PC-3 (cell line): ENCODE measurements at regions not wholly inside any gene's neighbourhood (a gene's known extent, or its start where the extent isn't known, plus 50 kb on each side); places are given as distances from the start of the nearest gene placed in this dataset.

Source experiments
- ATAC-seq: fragments of 200-7000 bp; cut with Tn5 transposase; 2 replicates; pipeline ENCODE4 v1.9.1; 2020; ENCODE audit warnings: mild to moderate bottlenecking, moderate library complexity
- BruUV-seq: library from RNA; stranded (reverse); fragments of 400-500 nt; replicated peaks from 2 replicates; lab custom pipeline; 2021; lab: Mats Ljungman, UMichigan
- CTCF ChIA-PET: fragments of 300-600 bp; sonication (Branson Sonifier 250); formaldehyde crosslinking; loops from one replicate; lab custom pipeline; 2022; ENCODE audit warnings: antibody characterized with exemption; lab: Charles Lee
- POLR2A ChIA-PET: fragments of 300-600 bp; sonication (Branson Sonifier 250); formaldehyde crosslinking; loops from one replicate; lab custom pipeline; 2022; ENCODE audit warnings: antibody characterized with exemption; ENCODE audit not compliant: unreplicated experiment; lab: Charles Lee
- DNase-seq: peaks from one replicate; pipeline ENCODE4 v3.0.0-alpha.2; 2015
- H2AFZ ChIP-seq: fragments of 300-600 bp; sonication (generic); 2 replicates; pipeline ENCODE4 v1.6.0; 2016; ENCODE audit warnings: antibody characterized with exemption, low read length
- H3F3A ChIP-seq: fragments of 300-600 bp; sonication (generic); one replicate; pipeline ENCODE4 v1.6.0; 2017; ENCODE audit warnings: antibody characterized with exemption, low read length, control low read depth, mild to moderate bottlenecking; ENCODE audit not compliant: unreplicated experiment
- H3K27ac ChIP-seq: fragments of 300-600 bp; sonication (generic); 2 replicates; pipeline ENCODE4 v1.5.1; 2016; ENCODE audit warnings: mild to moderate bottlenecking, low read length
- H3K27me3 ChIP-seq: fragments of 300-600 bp; sonication (generic); 2 replicates; pipeline ENCODE4 v1.6.1; 2016; ENCODE audit warnings: low read length, mixed read lengths
- H3K36me3 ChIP-seq: fragments of 300-600 bp; sonication (generic); 2 replicates; pipeline ENCODE4 v1.6.1; 2016; ENCODE audit warnings: low read depth, mixed run types, low read length, mixed read lengths
- H3K4me1 ChIP-seq: fragments of 300-600 bp; sonication (generic); 2 replicates; pipeline ENCODE4 v1.5.1; 2016; ENCODE audit warnings: low read length; ENCODE audit not compliant: insufficient read depth
- H3K4me2 ChIP-seq: fragments of 300-600 bp; sonication (generic); 2 replicates; pipeline ENCODE4 v1.6.0; 2016; ENCODE audit warnings: low read length
- H3K4me3 ChIP-seq: fragments of 300-600 bp; sonication (generic); 2 replicates; pipeline ENCODE4 v1.5.1; 2016; ENCODE audit warnings: mild to moderate bottlenecking, low read length, mixed read lengths
- H3K79me2 ChIP-seq: fragments of 300-600 bp; sonication (generic); 2 replicates; pipeline ENCODE4 v1.6.1; 2017; ENCODE audit warnings: low read length, mixed read lengths
- H3K9ac ChIP-seq: fragments of 300-600 bp; sonication (generic); 2 replicates; pipeline ENCODE4 v1.6.0; 2016; ENCODE audit warnings: mild to moderate bottlenecking, low read length
- H3K9me2 ChIP-seq: fragments of 300-600 bp; sonication (generic); replicated peaks from 2 replicates; pipeline ENCODE4 v1.6.1; 2016; ENCODE audit warnings: mixed run types, low read length, mixed read lengths
- H3K9me3 ChIP-seq: fragments of 300-600 bp; sonication (generic); 2 replicates; pipeline ENCODE4 v1.6.1; 2016; ENCODE audit warnings: low read length, mixed read lengths
- H4K20me1 ChIP-seq: fragments of 300-600 bp; sonication (generic); 2 replicates; pipeline ENCODE4 v1.6.1; 2016; ENCODE audit warnings: low read length, mixed read lengths
- EZH2 ChIP-seq: fragments of 300-600 bp; sonication (generic); IDR thresholded peaks from one replicate; pipeline ENCODE4 v1.6.1; 2017; ENCODE audit warnings: antibody characterized with exemption, mild to moderate bottlenecking, low read length; ENCODE audit not compliant: unreplicated experiment
- EZH2phosphoT487 ChIP-seq: fragments of 300-600 bp; sonication (generic); IDR thresholded peaks from 2 replicates; pipeline ENCODE4 v1.6.1; 2018; ENCODE audit warnings: mild to moderate bottlenecking, antibody characterized with exemption, low read length, borderline replicate concordance
- intact Hi-C: fragments of 100-400 bp; cut with micrococcal nuclease; formaldehyde crosslinking; loops from 2 replicates; pipeline ENCODE4 v1.9.0; 2023
- TF ChIP-seq, protein P1 (sequence below): fragments of 300-600 bp; sonication (generic); conservative IDR thresholded peaks from 2 replicates; pipeline ENCODE4 v1.5.1; 2017; ENCODE audit warnings: antibody characterized with exemption, low read depth, mild to moderate bottlenecking, low read length

DNA sequence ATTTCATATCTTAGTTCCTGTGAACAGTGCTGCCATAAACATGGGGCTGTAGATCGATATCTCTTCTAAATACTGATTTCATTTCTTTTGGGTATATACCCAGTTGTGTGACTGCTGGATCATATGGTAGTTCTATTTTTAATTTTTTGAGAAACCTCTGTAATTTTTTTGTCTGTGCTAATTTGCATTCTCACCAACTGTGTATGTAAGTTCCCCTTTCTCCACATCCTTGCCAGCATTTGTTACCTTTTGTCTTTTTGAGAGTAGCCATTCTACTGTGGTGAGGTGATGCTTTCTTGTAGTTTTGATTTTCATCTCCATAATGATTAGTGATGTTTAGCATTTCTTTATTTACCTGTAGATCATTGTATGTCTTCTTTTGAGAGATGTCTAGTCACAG, 2086.5 kb upstream of the TENM3 start:
- no peaks in the 10 kb centered on the region for H4K20me1 ChIP-seq
- H3K9ac ChIP-seq: no peak overlapping the region
- ATAC-seq (no peak), DNase-seq (no peak)
- H3K4me3 ChIP-seq: no peak overlapping the region
- TF ChIP-seq, protein P1, sequence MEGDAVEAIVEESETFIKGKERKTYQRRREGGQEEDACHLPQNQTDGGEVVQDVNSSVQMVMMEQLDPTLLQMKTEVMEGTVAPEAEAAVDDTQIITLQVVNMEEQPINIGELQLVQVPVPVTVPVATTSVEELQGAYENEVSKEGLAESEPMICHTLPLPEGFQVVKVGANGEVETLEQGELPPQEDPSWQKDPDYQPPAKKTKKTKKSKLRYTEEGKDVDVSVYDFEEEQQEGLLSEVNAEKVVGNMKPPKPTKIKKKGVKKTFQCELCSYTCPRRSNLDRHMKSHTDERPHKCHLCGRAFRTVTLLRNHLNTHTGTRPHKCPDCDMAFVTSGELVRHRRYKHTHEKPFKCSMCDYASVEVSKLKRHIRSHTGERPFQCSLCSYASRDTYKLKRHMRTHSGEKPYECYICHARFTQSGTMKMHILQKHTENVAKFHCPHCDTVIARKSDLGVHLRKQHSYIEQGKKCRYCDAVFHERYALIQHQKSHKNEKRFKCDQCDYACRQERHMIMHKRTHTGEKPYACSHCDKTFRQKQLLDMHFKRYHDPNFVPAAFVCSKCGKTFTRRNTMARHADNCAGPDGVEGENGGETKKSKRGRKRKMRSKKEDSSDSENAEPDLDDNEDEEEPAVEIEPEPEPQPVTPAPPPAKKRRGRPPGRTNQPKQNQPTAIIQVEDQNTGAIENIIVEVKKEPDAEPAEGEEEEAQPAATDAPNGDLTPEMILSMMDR: no peak
- TF ChIP-seq EZH2phosphoT487: no peak
- TF ChIP-seq EZH2: no peak
- no TSS peak for BruUV-seq
- 0 out of 2 replicates have a peak, but pooled peaks cover 4% of the 10 kb centered on the region for H3K27me3 ChIP-seq
- CTCF ChIA-PET: no interaction called here
- no peaks in the 10 kb centered on the region for H3K79me2 ChIP-seq
- no peaks in the 10 kb centered on the region for H3F3A ChIP-seq
- H3K27ac ChIP-seq: no peak overlapping the region
- no peaks in the 10 kb centered on the region for H3K4me1 ChIP-seq
- intact Hi-C loops: no loop called here
- no peak overlapping the region for H2AFZ ChIP-seq
- POLR2A ChIA-PET: no interaction called here
- H3K9me2 ChIP-seq: no peaks in the 10 kb centered on the region
- H3K9me3 ChIP-seq: no peaks in the 10 kb centered on the region
- no peaks in the 10 kb centered on the region for H3K36me3 ChIP-seq
- H3K4me2 ChIP-seq: no peak overlapping the region

DNA sequence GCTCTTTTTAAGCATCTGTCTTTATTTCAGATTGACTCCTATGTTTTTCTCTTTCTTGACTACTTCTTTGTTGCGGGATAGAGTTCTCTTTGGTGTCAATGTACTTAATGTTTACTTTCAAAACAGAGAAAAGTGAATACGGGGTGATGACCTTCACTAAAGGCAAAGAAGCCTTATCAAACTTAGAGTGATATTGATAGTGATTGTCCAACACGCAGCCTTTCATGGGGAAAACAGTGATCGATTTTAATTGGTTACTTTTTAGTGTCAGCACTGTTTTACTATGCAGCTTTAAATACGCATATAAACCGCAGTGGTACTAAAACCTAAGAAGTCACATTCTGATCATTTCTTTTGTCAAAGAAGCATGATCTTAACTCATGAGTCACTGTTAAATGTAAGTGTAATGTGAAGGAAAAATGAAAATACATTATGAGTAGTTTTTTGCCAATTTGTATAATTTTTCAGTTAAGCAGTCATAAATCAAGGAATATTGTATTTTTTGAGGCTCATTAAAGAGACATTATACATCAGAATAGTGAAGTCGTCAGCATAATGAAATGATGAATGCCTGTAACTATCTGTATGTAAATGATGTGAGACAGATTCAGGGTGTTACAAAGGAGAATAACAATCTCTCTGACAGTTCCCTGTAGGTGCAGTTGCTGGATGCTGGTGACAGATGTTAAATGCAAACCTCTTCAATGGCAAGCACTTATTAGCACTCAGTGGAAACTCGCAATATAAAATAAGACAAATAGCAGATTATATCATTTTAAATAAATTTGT, 2082.8 kb upstream of the TENM3 start:
- Histone ChIP-seq H3K79me2 (no peaks in the 10 kb centered on the region), H3K4me3 (no peak overlapping the region), H3K36me3 (no peaks in the 10 kb centered on the region), H3K4me1 (no peaks in the 10 kb centered on the region), H3F3A (no peaks in the 10 kb centered on the region), H3K9me2 (no peaks in the 10 kb centered on the region), H3K27ac (no peak overlapping the region), H2AFZ (no peak overlapping the region), H3K4me2 (no peak overlapping the region), H4K20me1 (no peaks in the 10 kb centered on the region), H3K9ac (no peak overlapping the region), H3K9me3 (no peaks in the 10 kb centered on the region), H3K27me3 (0 out of 2 replicates have a peak, but pooled peaks cover 4% of the 10 kb centered on the region)
- intact Hi-C loops: no loop called here
- no peak for ATAC-seq
- CTCF ChIA-PET: no interaction called here
- DNase-seq: no peak
- no peak for TF ChIP-seq EZH2phosphoT487
- TF ChIP-seq, protein P1: no peak
- no peak for TF ChIP-seq EZH2
- POLR2A ChIA-PET: no interaction called here
- no TSS peak for BruUV-seq

DNA sequence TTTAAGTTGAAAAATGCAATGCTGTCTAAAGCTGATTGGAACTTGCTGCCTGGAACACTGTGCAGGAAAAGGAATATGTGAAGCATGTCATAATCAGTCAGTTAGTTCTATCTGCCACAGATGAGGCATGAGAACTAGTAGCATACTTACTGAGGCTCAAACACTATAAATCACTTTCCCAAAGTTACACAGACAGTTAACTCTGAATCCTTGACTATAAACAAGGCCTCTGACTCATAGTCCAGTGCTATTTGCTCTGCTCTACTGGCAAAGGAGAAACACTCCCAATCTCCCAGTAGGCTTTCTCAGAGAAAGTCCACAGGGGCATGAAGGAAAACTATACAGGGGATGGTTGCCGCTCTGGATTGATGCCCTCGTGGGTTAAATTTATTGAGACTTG, 2078.4 kb upstream of the TENM3 start:
- no peaks in the 10 kb centered on the region for H3K4me1 ChIP-seq
- no peaks in the 10 kb centered on the region for H3K79me2 ChIP-seq
- H3F3A ChIP-seq: no peaks in the 10 kb centered on the region
- H3K27me3 ChIP-seq: peaks cover 19% of the 10 kb centered on the region
- ChIA-PET POLR2A (no interaction called here), CTCF (no interaction called here)
- BruUV-seq: no TSS peak
- H3K27ac ChIP-seq: 0 out of 2 replicates have a peak overlapping the region, but pooled peaks have one; percentile 18
- peak; percentile 43; the same call in 1 of the 2 replicates for ATAC-seq
- peak; percentile 27 for DNase-seq
- no peaks in the 10 kb centered on the region for H3K9me2 ChIP-seq
- H3K9me3 ChIP-seq: no peaks in the 10 kb centered on the region
- no peak overlapping the region for H3K9ac ChIP-seq
- H3K36me3 ChIP-seq: no peaks in the 10 kb centered on the region
- no peak for TF ChIP-seq EZH2
- TF ChIP-seq, protein P1: no peak
- TF ChIP-seq EZH2phosphoT487: no peak
- no peak overlapping the region for H3K4me2 ChIP-seq
- intact Hi-C loops: no loop called here
- no peak overlapping the region for H3K4me3 ChIP-seq
- no peak overlapping the region for H2AFZ ChIP-seq
- H4K20me1 ChIP-seq: no peaks in the 10 kb centered on the region
